HG02943 (cell line): ENCODE measurements at regions not wholly inside any gene's neighbourhood (a gene's known extent, or its start where the extent isn't known, plus 50 kb on each side); places are given as distances from the start of the nearest gene placed in this dataset.
"Not testable (repeated sequence)": the region's sequence is repeated elsewhere in the genome, so short reads cannot be mapped to it uniquely, and the experiment has no call there.

Experiments
- ATAC-seq: cut with Tn5 transposase; IDR thresholded peaks from one replicate; pipeline ENCODE4 v1.9.1; 2021; ENCODE audit warnings: mild to moderate bottlenecking, low read depth, moderate library complexity; ENCODE audit not compliant: unreplicated experiment

DNA sequence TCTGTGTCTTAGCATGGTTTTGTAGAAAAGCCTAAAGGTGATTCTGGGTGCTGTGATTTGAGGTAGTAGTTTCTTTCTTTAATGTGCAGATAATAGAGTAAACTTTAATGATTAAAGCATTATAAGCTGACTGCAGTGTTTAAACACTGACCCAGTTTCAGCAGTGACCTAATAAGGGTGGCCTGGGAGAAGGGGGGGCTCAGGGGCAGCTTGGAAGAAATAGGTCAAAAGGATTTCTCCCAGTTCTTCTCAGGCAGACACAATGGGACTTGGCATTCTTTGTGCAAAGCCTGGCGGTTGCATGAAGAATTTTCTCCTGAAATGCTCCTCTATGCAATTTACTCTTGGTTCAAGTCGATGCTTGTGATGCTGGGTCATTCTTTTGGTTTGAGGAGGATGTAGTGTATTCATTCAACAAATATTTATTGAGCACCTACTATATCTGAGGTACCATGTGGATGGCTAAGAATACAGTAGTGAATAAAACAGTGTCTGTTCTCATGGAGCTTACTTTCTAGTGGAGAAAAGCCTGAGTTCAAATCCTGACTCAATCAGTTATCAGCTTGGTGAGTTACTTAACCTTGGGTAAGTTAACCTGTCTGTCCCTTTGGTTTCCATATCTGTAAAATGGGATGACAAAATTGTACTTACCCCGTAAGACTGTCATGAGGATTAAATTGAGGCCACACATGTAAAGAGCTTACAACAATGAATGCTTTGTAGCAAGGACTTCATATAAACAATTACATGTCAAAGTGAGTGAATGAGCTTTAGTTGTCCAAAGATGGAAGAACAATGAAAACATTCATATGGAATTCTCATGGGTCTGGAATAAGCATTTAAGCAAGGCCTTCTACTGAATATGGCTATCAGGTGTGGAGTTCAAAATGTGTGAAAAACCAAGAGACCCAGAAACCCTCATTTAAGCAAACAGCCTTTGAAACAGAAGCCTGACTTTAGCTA, 210.2 kb downstream of the KCNRG start:
- ATAC-seq, result no peak

DNA sequence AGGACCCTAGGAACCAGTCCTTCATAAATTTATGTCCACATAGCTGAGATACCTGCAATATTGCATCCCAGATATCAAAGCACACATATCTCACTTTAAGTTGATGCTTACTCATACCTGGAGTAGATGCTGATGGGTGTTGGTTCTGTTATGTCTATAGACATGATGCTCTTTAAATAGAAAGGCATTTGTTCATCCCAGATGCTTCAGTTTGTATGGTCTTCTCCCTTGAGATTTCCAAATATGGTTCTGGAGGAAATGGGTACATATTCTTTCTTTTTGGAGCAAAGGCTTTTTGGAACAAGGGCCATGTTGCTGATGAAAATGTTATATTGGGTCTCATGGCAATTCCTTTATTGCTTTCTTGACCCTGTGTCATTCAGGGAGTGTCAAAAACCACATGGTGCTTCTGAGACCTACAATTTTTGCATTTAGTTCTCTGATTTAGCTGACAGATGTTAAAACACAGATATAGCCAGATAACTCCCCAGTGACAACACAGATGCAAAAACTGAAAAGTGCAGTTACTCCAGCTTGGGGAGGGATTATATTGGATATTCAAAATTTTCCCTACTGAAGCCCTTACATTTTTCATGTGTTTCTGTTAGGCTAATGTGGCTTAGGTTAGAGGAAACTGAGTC, 211.4 kb downstream of the KCNRG start:
- ATAC-seq, result no peak

- ATAC-seq, result no peak
Observed at GRCh38 chr13:50227361-50227760, 212.1 kb downstream of the KCNRG start.

- ATAC-seq, result no peak
Observed at GRCh38 chr13:50228527-50228926, 213.3 kb downstream of the KCNRG start.

DNA sequence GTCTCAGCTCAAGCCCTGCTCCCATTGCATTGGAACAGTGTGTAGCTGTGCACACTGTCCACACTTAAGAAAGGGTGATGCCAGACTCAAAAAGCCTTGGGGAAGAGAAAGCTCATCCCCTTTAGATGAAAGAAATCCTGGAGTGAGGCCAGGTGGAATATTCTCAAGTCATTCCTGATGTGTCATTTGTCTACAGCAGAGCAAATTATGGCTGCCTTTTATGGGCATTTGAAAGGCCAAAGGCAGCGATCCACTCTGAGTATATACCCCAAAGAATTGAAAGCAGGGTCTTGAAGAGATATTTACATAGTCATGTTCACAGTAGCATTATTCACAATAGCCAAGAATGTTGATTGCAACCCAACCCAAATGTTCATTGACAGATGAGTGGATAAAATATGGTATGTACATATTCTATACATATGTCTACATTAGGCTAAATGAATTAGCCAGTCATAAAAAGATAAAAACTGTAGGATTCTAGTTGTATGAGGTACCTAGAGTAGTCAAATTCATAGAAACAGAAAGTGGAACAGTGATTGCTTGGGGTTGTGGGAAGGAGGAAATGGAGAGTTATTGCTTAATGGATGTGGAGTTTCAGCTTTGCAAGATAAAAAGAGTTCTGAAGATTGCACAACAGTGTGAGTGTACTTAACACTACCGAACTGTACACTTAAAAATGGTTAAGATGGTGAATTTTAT, 214.9 kb downstream of the KCNRG start:
- ATAC-seq, result no peak

GRCh38 chr13:50230662-50230978, 215.4 kb downstream of the KCNRG start:
- ATAC-seq, result no peak

DNA sequence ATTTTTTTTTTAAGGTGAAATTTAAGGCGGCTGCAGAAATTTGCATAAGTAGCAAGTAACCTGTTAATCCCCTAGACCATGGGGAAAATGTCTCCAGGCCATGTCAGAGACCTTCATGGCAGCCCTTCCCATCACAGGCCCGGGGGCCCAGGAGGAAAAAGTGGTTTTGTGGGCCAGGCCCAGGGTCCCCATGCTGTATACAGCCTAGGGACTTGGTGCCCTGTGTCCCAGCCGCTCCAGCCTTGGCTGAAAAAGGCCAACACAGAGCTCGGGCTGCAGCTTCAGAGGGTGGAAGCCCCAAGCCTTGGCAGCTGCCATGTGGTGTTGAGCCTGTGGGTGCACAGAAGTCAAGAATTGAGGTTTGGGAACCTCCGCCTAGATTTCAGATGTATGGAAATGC, 218.3 kb downstream of the KCNRG start:
- not testable (repeated sequence) for ATAC-seq

GRCh38 chr13:50235604-50236342, 220.5 kb downstream of the KCNRG start:
- ATAC-seq, result no peak

- peak; percentile 86 for ATAC-seq
Observed at GRCh38 chr13:50236898-50237318, 221.7 kb downstream of the KCNRG start.

- no peak for ATAC-seq
Observed at GRCh38 chr13:50238922-50239321, 223.7 kb downstream of the KCNRG start.

- no peak for ATAC-seq
Observed at GRCh38 chr13:50241479-50241878, 226.2 kb downstream of the KCNRG start.

DNA sequence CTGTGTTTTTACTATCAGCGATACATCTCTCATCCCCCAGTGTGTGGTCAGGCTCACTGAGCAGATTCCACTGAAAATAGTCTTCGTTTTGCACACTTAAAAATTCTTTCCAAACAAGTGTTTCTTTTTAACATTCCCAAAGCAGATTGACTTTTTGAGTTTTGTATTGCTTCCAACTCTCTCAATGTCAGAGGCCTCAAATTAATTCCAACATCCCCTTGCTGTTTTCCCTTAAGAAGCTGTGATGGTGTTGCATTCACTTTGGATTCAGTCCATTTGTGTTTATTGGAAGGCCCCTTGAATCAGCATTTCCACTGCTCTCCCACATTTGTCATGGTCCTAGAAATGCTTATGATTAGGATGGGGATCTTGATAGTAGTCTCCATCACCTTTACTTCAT, 228.7 kb downstream of the KCNRG start:
- no peak for ATAC-seq

DNA sequence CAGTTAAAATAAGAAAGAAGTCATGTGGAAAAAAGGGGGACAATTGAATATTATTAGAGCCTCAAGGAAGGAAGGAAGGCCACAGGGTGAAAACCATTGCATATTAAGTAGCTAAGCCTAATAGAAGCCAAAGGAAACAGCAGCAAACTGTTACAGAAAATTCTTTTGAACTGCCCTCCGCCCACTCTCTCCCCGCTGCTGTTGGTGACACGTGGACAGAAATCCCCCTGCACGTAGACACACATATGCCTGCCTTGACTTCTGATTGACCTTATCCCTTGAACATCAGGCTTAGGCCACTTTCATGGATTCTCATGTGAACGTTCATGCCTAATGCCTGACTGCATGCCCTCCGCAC, 229.1 kb downstream of the KCNRG start:
- no peak for ATAC-seq

GRCh38 chr13:50244713-50245574, 229.7 kb downstream of the KCNRG start:
- ATAC-seq, result peak; percentile 79

- no peak for ATAC-seq
Observed at GRCh38 chr13:50247223-50247622, 232.0 kb downstream of the KCNRG start.

DNA sequence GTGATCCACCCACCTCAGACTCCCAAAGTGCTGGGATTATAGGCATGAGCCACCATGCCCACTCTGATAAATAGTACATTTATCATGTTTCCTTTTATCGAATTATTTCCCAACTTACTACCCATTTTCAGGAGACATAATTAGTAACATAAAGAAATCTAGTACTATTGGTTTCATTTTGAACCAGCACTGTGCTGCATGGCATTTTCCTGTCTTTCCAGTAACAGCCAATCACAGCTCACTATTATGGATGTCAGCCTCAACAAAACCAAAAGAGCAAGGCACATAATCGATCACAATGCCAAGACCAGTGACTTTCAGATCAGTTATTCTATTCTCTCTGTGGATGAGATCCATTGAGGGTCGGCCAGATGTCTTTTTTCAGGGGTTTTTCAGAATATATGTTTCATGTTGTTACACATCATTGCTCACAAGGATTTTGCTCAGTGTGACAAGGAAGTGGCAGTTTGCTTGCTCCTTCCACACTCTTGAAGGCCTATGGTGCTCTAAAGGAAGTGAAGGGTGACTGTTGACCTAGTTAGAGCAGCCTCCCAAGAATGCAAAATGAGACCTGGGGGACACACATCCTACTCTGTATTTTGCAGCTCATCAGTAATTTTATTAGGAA, 233.4 kb downstream of the KCNRG start:
- no peak for ATAC-seq

DNA sequence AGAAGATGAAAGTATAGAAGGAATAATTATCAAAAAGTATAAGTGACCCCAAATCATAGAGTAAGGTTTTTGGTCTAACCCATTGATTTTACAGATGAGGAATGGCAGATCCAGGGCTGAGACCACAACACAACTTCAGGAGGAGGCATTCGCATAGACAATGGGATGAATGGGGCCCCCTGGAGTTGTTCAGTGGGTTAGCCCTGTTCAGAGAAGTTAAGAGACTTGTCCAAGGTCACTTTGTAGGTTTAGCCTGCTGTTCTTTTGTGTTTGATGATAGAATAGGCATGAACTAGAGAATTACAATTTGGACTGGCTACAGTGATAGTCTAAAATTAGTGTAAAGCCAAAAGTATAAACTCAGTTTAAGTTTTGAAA, 233.9 kb downstream of the KCNRG start:
- no peak for ATAC-seq

DNA sequence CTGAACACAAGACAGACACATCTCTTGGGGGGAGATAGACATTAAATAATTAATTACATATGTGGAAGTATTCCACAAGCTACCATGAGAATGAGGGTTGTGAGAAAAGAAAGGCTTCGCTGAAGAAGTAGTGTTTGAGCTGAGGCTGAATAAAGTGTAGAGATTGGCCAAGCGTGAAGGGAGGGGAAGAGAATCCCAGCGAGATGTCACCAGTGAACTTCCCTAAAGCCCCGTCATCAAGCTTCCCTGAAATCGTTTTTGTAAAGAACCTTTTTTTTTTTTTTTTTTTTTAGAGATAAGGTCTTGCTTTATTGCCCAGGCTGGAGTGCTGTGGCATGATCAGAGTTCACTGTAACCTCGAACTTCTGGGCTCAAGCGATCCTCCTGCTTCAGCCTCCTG, 235.2 kb downstream of the KCNRG start:
- ATAC-seq, result no peak

DNA sequence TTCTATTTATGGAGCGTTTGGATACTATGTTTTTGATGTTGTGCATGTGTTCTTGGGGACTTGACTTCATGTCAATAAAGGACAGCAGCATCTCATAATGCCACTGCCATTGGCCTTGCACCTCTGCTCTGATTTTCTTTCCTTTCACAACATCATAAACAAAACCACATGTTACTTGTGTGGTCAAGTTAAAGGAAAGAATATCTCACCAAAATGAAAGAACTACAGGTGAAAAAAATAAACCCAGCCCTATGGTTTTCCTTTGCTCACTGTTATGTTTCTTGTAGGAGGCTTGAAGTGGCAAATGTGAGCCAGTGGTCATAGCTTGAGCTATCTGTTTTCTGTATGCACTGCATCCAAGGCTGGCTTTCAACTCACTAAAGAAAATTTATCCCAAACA, 240.4 kb downstream of the KCNRG start:
- ATAC-seq, result no peak
